ENCODE measurements at regions not wholly inside any gene's neighbourhood (a gene's known extent, or its start where the extent isn't known, plus 50 kb on each side); places are given as distances from the start of the nearest gene placed in this dataset.

DNA sequence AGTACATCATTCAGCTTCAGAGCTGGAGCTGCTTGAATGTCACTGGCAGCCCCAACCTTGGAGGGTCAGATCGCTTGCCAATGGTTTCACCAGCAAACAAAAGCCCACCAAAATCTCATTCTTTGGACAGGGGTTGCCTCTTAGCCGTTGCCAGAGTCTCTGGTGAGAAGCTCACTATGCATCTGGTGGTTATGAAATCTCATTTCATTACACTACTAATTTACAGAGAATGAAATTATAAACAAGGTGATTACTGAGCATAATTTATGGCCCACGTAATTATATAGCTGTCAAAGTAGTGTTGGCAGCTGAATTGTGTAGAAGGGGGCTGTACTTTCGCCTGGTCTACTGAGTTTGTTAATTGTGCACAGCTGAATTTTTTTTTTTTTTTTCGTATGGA lies 688.9 kb upstream of the KIF2B start:
- TF ChIP-seq, protein P1, sequence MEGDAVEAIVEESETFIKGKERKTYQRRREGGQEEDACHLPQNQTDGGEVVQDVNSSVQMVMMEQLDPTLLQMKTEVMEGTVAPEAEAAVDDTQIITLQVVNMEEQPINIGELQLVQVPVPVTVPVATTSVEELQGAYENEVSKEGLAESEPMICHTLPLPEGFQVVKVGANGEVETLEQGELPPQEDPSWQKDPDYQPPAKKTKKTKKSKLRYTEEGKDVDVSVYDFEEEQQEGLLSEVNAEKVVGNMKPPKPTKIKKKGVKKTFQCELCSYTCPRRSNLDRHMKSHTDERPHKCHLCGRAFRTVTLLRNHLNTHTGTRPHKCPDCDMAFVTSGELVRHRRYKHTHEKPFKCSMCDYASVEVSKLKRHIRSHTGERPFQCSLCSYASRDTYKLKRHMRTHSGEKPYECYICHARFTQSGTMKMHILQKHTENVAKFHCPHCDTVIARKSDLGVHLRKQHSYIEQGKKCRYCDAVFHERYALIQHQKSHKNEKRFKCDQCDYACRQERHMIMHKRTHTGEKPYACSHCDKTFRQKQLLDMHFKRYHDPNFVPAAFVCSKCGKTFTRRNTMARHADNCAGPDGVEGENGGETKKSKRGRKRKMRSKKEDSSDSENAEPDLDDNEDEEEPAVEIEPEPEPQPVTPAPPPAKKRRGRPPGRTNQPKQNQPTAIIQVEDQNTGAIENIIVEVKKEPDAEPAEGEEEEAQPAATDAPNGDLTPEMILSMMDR (CRISPR knock-in tag; IDR thresholded peaks at IDR 0.05) = no peak
- no peak for TF ChIP-seq KDM5A (IDR thresholded peaks at IDR 0.05; ENCODE audit: borderline replicate concordance, low read length)
- no peak for TF ChIP-seq HNRNPL (IDR thresholded peaks at IDR 0.05; ENCODE audit: low read depth, low read length)
- TF ChIP-seq, protein P2, sequence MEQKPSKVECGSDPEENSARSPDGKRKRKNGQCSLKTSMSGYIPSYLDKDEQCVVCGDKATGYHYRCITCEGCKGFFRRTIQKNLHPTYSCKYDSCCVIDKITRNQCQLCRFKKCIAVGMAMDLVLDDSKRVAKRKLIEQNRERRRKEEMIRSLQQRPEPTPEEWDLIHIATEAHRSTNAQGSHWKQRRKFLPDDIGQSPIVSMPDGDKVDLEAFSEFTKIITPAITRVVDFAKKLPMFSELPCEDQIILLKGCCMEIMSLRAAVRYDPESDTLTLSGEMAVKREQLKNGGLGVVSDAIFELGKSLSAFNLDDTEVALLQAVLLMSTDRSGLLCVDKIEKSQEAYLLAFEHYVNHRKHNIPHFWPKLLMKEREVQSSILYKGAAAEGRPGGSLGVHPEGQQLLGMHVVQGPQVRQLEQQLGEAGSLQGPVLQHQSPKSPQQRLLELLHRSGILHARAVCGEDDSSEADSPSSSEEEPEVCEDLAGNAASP (CRISPR knock-in tag; IDR thresholded peaks at IDR 0.05; ENCODE audit: borderline replicate concordance) = no peak
- no peak for TF ChIP-seq ZNF180 (CRISPR knock-in tag; IDR thresholded peaks at IDR 0.05; ENCODE audit: borderline replicate concordance, low read depth)
- TF ChIP-seq, protein P3, sequence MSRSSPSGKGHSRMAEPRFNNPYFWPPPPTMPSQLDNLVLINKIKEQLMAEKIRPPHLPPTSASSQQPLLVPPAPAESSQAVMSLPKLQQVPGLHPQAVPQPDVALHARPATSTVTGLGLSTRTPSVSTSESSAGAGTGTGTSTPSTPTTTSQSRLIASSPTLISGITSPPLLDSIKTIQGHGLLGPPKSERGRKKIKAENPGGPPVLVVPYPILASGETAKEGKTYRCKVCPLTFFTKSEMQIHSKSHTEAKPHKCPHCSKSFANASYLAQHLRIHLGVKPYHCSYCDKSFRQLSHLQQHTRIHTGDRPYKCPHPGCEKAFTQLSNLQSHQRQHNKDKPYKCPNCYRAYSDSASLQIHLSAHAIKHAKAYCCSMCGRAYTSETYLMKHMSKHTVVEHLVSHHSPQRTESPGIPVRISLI (CRISPR knock-in tag; IDR thresholded peaks at IDR 0.05; ENCODE audit: borderline replicate concordance) = no peak
- TF ChIP-seq TCF12 (IDR thresholded peaks at IDR 0.05) = no peak
- TF ChIP-seq TCF12 (CRISPR knock-in tag; IDR thresholded peaks at IDR 0.05) = no peak
- TF ChIP-seq HOXA7 (CRISPR knock-in tag; IDR thresholded peaks at IDR 0.05) = no peak
- TF ChIP-seq, protein P4, sequence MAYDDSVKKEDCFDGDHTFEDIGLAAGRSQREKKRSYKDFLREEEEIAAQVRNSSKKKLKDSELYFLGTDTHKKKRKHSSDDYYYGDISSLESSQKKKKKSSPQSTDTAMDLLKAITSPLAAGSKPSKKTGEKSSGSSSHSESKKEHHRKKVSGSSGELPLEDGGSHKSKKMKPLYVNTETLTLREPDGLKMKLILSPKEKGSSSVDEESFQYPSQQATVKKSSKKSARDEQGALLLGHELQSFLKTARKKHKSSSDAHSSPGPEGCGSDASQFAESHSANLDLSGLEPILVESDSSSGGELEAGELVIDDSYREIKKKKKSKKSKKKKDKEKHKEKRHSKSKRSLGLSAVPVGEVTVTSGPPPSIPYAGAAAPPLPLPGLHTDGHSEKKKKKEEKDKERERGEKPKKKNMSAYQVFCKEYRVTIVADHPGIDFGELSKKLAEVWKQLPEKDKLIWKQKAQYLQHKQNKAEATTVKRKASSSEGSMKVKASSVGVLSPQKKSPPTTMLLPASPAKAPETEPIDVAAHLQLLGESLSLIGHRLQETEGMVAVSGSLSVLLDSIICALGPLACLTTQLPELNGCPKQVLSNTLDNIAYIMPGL (CRISPR knock-in tag; IDR thresholded peaks at IDR 0.05; ENCODE audit: borderline replicate concordance in 1 of 2, low read depth in 1 of 2) = no peak
- no peak for TF ChIP-seq NR2F1 (CRISPR knock-in tag; IDR thresholded peaks at IDR 0.05)
- no peak for TF ChIP-seq KLF9 (CRISPR knock-in tag; IDR thresholded peaks at IDR 0.05; ENCODE audit: low read depth)
- no peak for TF ChIP-seq MXI1 (IDR thresholded peaks at IDR 0.05; ENCODE audit: borderline replicate concordance, low read depth, low read length)
- no peak for TF ChIP-seq CEBPB (IDR thresholded peaks at IDR 0.05; ENCODE audit: borderline replicate concordance, low read depth, low read length)
- no peak for TF ChIP-seq RBM39 (IDR thresholded peaks at IDR 0.05; ENCODE audit: low read depth, low read length, poor library complexity, severe bottlenecking)

All from HepG2 (cell line).